ENCODE measurements at regions not wholly inside any gene's neighbourhood (a gene's known extent, or its start where the extent isn't known, plus 50 kb on each side); places are given as distances from the start of the nearest gene placed in this dataset.

GRCh38 chr3:148162132-148162531, 535.6 kb upstream of the AGTR1 start:
- H4K20me1 ChIP-seq: no peaks in the 10 kb centered on the region
- no peak overlapping the region for H3K4me3 ChIP-seq
- peaks cover 0 to 7% (median 0%) of the 10 kb centered on the region in 10 experiments; a peak in 3 of 20 replicates for H3K4me1 ChIP-seq
- no peak overlapping the region for H3K9ac ChIP-seq
- no peak overlapping the region for H3K4me2 ChIP-seq
- peaks cover 0 to 13% (median 8%) of the 10 kb centered on the region in 11 experiments; a peak in 10 of 22 replicates for H3K9me3 ChIP-seq (replicated peaks in 1 of 11)
- no peaks in the 10 kb centered on the region for H3K27me3 ChIP-seq
- no peaks in the 10 kb centered on the region for H3K36me3 ChIP-seq
- no peak for TF ChIP-seq Cebpa-rat (IDR thresholded peaks at IDR 0.05)
- no peak overlapping the region for H3K27ac ChIP-seq

GRCh38 chr3:148168347-148168746, 529.4 kb upstream of the AGTR1 start:
- H3K9ac ChIP-seq: no peak overlapping the region
- no peaks in the 10 kb centered on the region for H4K20me1 ChIP-seq
- no peak overlapping the region for H3K27ac ChIP-seq
- no peaks in the 10 kb centered on the region for H3K9me3 ChIP-seq (replicated peaks in 1 of 11)
- no peak overlapping the region for H3K4me2 ChIP-seq
- H3K4me1 ChIP-seq: peaks cover 0 to 13% (median 2%) of the 10 kb centered on the region in 10 experiments; a peak in 9 of 20 replicates
- H3K36me3 ChIP-seq: no peaks in the 10 kb centered on the region
- H3K4me3 ChIP-seq: no peak overlapping the region
- no peaks in the 10 kb centered on the region for H3K27me3 ChIP-seq
- no peak for TF ChIP-seq Cebpa-rat (IDR thresholded peaks at IDR 0.05)

GRCh38 chr3:148173851-148174250, 523.9 kb upstream of the AGTR1 start:
- no peaks in the 10 kb centered on the region for H4K20me1 ChIP-seq
- peaks cover 5 to 27% (median 11%) of the 10 kb centered on the region in 10 experiments; a peak in 18 of 20 replicates for H3K4me1 ChIP-seq
- TF ChIP-seq Cebpa-rat (IDR thresholded peaks at IDR 0.05): no peak
- no peaks in the 10 kb centered on the region for H3K36me3 ChIP-seq
- peak overlapping the region in 7 of 11 experiments; percentile 44 to 70 (median 49); a peak in 14 of 22 replicates for H3K4me2 ChIP-seq
- no peaks in the 10 kb centered on the region for H3K9me3 ChIP-seq (replicated peaks in 1 of 11)
- no peaks in the 10 kb centered on the region for H3K27me3 ChIP-seq
- H3K27ac ChIP-seq: no peak overlapping the region
- no peak overlapping the region for H3K4me3 ChIP-seq
- no peak overlapping the region for H3K9ac ChIP-seq

- H3K4me2 ChIP-seq: no peak overlapping the region
- H3K4me3 ChIP-seq: no peak overlapping the region
- TF ChIP-seq Cebpa-rat (IDR thresholded peaks at IDR 0.05): no peak
- H3K4me1 ChIP-seq: peaks cover 5 to 27% (median 12%) of the 10 kb centered on the region in 10 experiments; a peak in 18 of 20 replicates
- no peaks in the 10 kb centered on the region for H3K36me3 ChIP-seq
- H3K9ac ChIP-seq: no peak overlapping the region
- H4K20me1 ChIP-seq: no peaks in the 10 kb centered on the region
- H3K9me3 ChIP-seq (replicated peaks in 1 of 11): no peaks in the 10 kb centered on the region
- no peaks in the 10 kb centered on the region for H3K27me3 ChIP-seq
- H3K27ac ChIP-seq: no peak overlapping the region
Observed at GRCh38 chr3:148175214-148175613, 522.5 kb upstream of the AGTR1 start.

GRCh38 chr3:148178503-148178902, 519.2 kb upstream of the AGTR1 start:
- no peak for TF ChIP-seq Cebpa-rat (IDR thresholded peaks at IDR 0.05)
- Histone ChIP-seq H4K20me1 (no peaks in the 10 kb centered on the region), H3K4me1 (peaks cover 5 to 19% (median 8%) of the 10 kb centered on the region in 10 experiments; a peak in 18 of 20 replicates), H3K4me2 (peak overlapping the region in 4 of 11 experiments; percentile 11 to 34 (median 22); a peak in 3 of 22 replicates), H3K9ac (no peak overlapping the region), H3K27me3 (no peaks in the 10 kb centered on the region), H3K36me3 (no peaks in the 10 kb centered on the region), H3K27ac (no peak overlapping the region), H3K4me3 (no peak overlapping the region), H3K9me3 (replicated peaks in 1 of 11) (no peaks in the 10 kb centered on the region)

GRCh38 chr3:148184798-148185197, 512.9 kb upstream of the AGTR1 start:
- Histone ChIP-seq H3K27ac (no peak overlapping the region), H3K27me3 (no peaks in the 10 kb centered on the region), H3K4me3 (no peak overlapping the region), H3K4me2 (no peak overlapping the region), H3K4me1 (no peaks in the 10 kb centered on the region), H4K20me1 (no peaks in the 10 kb centered on the region), H3K9me3 (replicated peaks in 1 of 11) (no peaks in the 10 kb centered on the region), H3K36me3 (no peaks in the 10 kb centered on the region), H3K9ac (no peak overlapping the region)
- TF ChIP-seq Cebpa-rat (IDR thresholded peaks at IDR 0.05): no peak

- no peak overlapping the region for H3K27ac ChIP-seq
- H3K4me1 ChIP-seq: no peaks in the 10 kb centered on the region
- H3K9ac ChIP-seq: no peak overlapping the region
- no peaks in the 10 kb centered on the region for H3K9me3 ChIP-seq (replicated peaks in 1 of 11)
- no peak overlapping the region for H3K4me3 ChIP-seq
- no peak for TF ChIP-seq Cebpa-rat (IDR thresholded peaks at IDR 0.05)
- no peaks in the 10 kb centered on the region for H3K36me3 ChIP-seq
- H4K20me1 ChIP-seq: no peaks in the 10 kb centered on the region
- H3K27me3 ChIP-seq: no peaks in the 10 kb centered on the region
- no peak overlapping the region for H3K4me2 ChIP-seq
Observed at GRCh38 chr3:148186881-148187280, 510.8 kb upstream of the AGTR1 start.

- no peaks in the 10 kb centered on the region for H4K20me1 ChIP-seq
- TF ChIP-seq Cebpa-rat (IDR thresholded peaks at IDR 0.05): no peak
- H3K4me2 ChIP-seq: no peak overlapping the region
- no peaks in the 10 kb centered on the region for H3K4me1 ChIP-seq
- H3K36me3 ChIP-seq: no peaks in the 10 kb centered on the region
- H3K4me3 ChIP-seq: no peak overlapping the region
- H3K9me3 ChIP-seq (replicated peaks in 1 of 11): no peaks in the 10 kb centered on the region
- H3K27me3 ChIP-seq: no peaks in the 10 kb centered on the region
- H3K9ac ChIP-seq: no peak overlapping the region
- no peak overlapping the region for H3K27ac ChIP-seq
Observed at GRCh38 chr3:148187296-148187695, 510.4 kb upstream of the AGTR1 start.

GRCh38 chr3:148190441-148190990, 507.2 kb upstream of the AGTR1 start:
- Histone ChIP-seq H4K20me1 (no peaks in the 10 kb centered on the region), H3K9ac (no peak overlapping the region), H3K9me3 (replicated peaks in 1 of 11) (no peaks in the 10 kb centered on the region; a peak in 1 of 22 replicates), H3K4me1 (no peaks in the 10 kb centered on the region), H3K27ac (no peak overlapping the region), H3K27me3 (no peaks in the 10 kb centered on the region), H3K36me3 (no peaks in the 10 kb centered on the region), H3K4me2 (no peak overlapping the region), H3K4me3 (no peak overlapping the region)
- TF ChIP-seq Cebpa-rat (IDR thresholded peaks at IDR 0.05): no peak

- Histone ChIP-seq H3K4me1 (no peaks in the 10 kb centered on the region), H3K27ac (no peak overlapping the region), H3K9ac (no peak overlapping the region), H3K27me3 (no peaks in the 10 kb centered on the region), H3K36me3 (no peaks in the 10 kb centered on the region), H3K4me2 (no peak overlapping the region), H4K20me1 (no peaks in the 10 kb centered on the region), H3K9me3 (replicated peaks in 1 of 11) (no peaks in the 10 kb centered on the region; a peak in 1 of 22 replicates), H3K4me3 (no peak overlapping the region)
- TF ChIP-seq Cebpa-rat (IDR thresholded peaks at IDR 0.05): no peak
Observed at GRCh38 chr3:148191966-148192365, 505.7 kb upstream of the AGTR1 start.
